Chondrocyte (in vitro differentiated cells): ENCODE measurements at regions not wholly inside any gene's neighbourhood (a gene's known extent, or its start where the extent isn't known, plus 50 kb on each side); places are given as distances from the start of the nearest gene placed in this dataset.
A peak's percentile ranks its signal among the peaks of the same experiment; 100 is the strongest.

ENCODE experiments used
- DNase-seq: peaks from one replicate; pipeline ENCODE4 v3.0.0; 2021; ENCODE audit warnings: mixed read lengths, low spot score
- H3K27ac Mint-ChIP-seq: one replicate; pipeline ENCODE4 v1.8.0; 2021; ENCODE audit warnings: mild to moderate bottlenecking, moderate library complexity, mixed read lengths; ENCODE audit not compliant: unreplicated experiment
- H3K27me3 Mint-ChIP-seq: 2 replicates; pipeline ENCODE4 v1.8.0; 2021; ENCODE audit warnings: low read depth, mixed read lengths
- H3K36me3 Mint-ChIP-seq: 2 replicates; pipeline ENCODE4 v1.8.0; 2021; ENCODE audit warnings: low read depth, mixed read lengths
- H3K4me1 Mint-ChIP-seq: 2 replicates; pipeline ENCODE4 v1.8.0; 2021; ENCODE audit warnings: low read depth, mild to moderate bottlenecking, mixed read lengths
- H3K4me3 Mint-ChIP-seq: one replicate; pipeline ENCODE4 v1.8.0; 2021; ENCODE audit warnings: mild to moderate bottlenecking, moderate library complexity, mixed read lengths; ENCODE audit not compliant: unreplicated experiment
- H3K9me3 Mint-ChIP-seq: 2 replicates; pipeline ENCODE4 v1.8.0; 2021; ENCODE audit warnings: low read depth, mixed read lengths
- CTCF ChIP-seq: fragments of 200-600 bp; sonication (generic); IDR thresholded peaks from 2 replicates; pipeline ENCODE4 v1.5.0; 2021; ENCODE audit warnings: antibody characterized with exemption, mild to moderate bottlenecking, moderate library complexity

GRCh38 chr16:64047207-64047606 lies 1074.7 kb downstream of the CDH11 start:
- Mint-ChIP-seq H3K36me3 (peaks cover 6% of the 10 kb centered on the region), H3K27me3 (peaks cover 6% of the 10 kb centered on the region), H3K4me1 (no peaks in the 10 kb centered on the region), H3K9me3 (peaks cover 21% of the 10 kb centered on the region), H3K27ac (no peak overlapping the region), H3K4me3 (no peak overlapping the region)
- no peak for TF ChIP-seq CTCF
- no peak for DNase-seq

GRCh38 chr16:64035337-64035736 lies 1086.5 kb downstream of the CDH11 start:
- peaks cover 58% of the 10 kb centered on the region for H3K27me3 Mint-ChIP-seq
- H3K4me1 Mint-ChIP-seq = no peaks in the 10 kb centered on the region
- H3K27ac Mint-ChIP-seq = no peak overlapping the region
- DNase-seq = no peak
- peaks cover 1% of the 10 kb centered on the region for H3K36me3 Mint-ChIP-seq
- TF ChIP-seq CTCF = no peak
- peaks cover 5% of the 10 kb centered on the region for H3K9me3 Mint-ChIP-seq
- H3K4me3 Mint-ChIP-seq = no peak overlapping the region

GRCh38 chr16:64019339-64019738 lies 1102.5 kb downstream of the CDH11 start:
- Mint-ChIP-seq H3K9me3 (peaks cover 4% of the 10 kb centered on the region), H3K36me3 (no peaks in the 10 kb centered on the region), H3K4me1 (peaks cover 22% of the 10 kb centered on the region), H3K4me3 (no peak overlapping the region), H3K27me3 (no peaks in the 10 kb centered on the region), H3K27ac (no peak overlapping the region)
- no peak for TF ChIP-seq CTCF
- DNase-seq = no peak

- no peak overlapping the region for H3K4me3 Mint-ChIP-seq
- peaks cover 31% of the 10 kb centered on the region for H3K4me1 Mint-ChIP-seq
- no peaks in the 10 kb centered on the region for H3K36me3 Mint-ChIP-seq
- H3K9me3 Mint-ChIP-seq = peaks cover 4% of the 10 kb centered on the region
- no peak overlapping the region for H3K27ac Mint-ChIP-seq
- H3K27me3 Mint-ChIP-seq = no peaks in the 10 kb centered on the region
- TF ChIP-seq CTCF = no peak
- DNase-seq = no peak
Observed at GRCh38 chr16:64017796-64018195, 1104.1 kb downstream of the CDH11 start.

GRCh38 chr16:64013856-64014255 lies 1108.0 kb downstream of the CDH11 start:
- peaks cover 44% of the 10 kb centered on the region for H3K4me1 Mint-ChIP-seq
- H3K27ac Mint-ChIP-seq = peak overlapping the region; percentile 80
- H3K27me3 Mint-ChIP-seq = no peaks in the 10 kb centered on the region
- peak overlapping the region; percentile 45 for H3K4me3 Mint-ChIP-seq
- no peak for TF ChIP-seq CTCF
- H3K36me3 Mint-ChIP-seq = no peaks in the 10 kb centered on the region
- DNase-seq = no peak
- H3K9me3 Mint-ChIP-seq = peaks cover 3% of the 10 kb centered on the region
